ENCODE measurements at regions not wholly inside any gene's neighbourhood (a gene's known extent, or its start where the extent isn't known, plus 50 kb on each side); places are given as distances from the start of the nearest gene placed in this dataset.

GRCh38 chr3:95609411-95609810, 1205.0 kb upstream of the EPHA6 start:
- H3K4me1 Mint-ChIP-seq (ENCODE audit: low read depth, unreplicated experiment) = no peaks in the 10 kb centered on the region
- Histone ChIP-seq H2AFZ (ENCODE audit: low read depth, low read length) (no peak overlapping the region), H3K27ac (ENCODE audit: low read depth, low read length) (no peak overlapping the region), H3K27me3 (ENCODE audit: insufficient read depth, low read length) (no peaks in the 10 kb centered on the region), H4K20me1 (ENCODE audit: insufficient read depth, low read length) (no peaks in the 10 kb centered on the region), H3K4me3 (ENCODE audit: insufficient read depth, low read depth, low read length) (no peak overlapping the region), H3K36me3 (ENCODE audit: insufficient read depth, low read length) (no peaks in the 10 kb centered on the region), H3K4me1 (ENCODE audit: insufficient read depth, low read length) (no peaks in the 10 kb centered on the region), H3K4me2 (ENCODE audit: low read length) (no peak overlapping the region), H3K79me2 (ENCODE audit: insufficient read depth, low read length) (no peaks in the 10 kb centered on the region), H3K9ac (ENCODE audit: low read length) (no peak overlapping the region), H3K9me3 (ENCODE audit: insufficient read depth, low read depth, low read length) (peaks cover 6% of the 10 kb centered on the region)
- H3K4me3 Mint-ChIP-seq (ENCODE audit: unreplicated experiment) = no peak overlapping the region
- no peak for DNase-seq (ENCODE audit: low read depth)
- FAIRE-seq = no peak
- no peaks in the 10 kb centered on the region for H3K36me3 Mint-ChIP-seq (ENCODE audit: low read depth, unreplicated experiment)
- H3K9me3 Mint-ChIP-seq (ENCODE audit: unreplicated experiment) = peaks cover 16% of the 10 kb centered on the region
- no peaks in the 10 kb centered on the region for H3K27me3 Mint-ChIP-seq (ENCODE audit: low read depth, unreplicated experiment)
- TF ChIP-seq CTCF (IDR thresholded peaks at IDR 0.05; ENCODE audit: insufficient read depth, low read depth, low read length) (no peak), EZH2 (IDR thresholded peaks at IDR 0.05; ENCODE audit: insufficient read depth, low read length) (no peak)
- no peak overlapping the region for H3K27ac Mint-ChIP-seq (ENCODE audit: unreplicated experiment)

- Mint-ChIP-seq H3K4me1 (ENCODE audit: low read depth, unreplicated experiment) (no peaks in the 10 kb centered on the region), H3K27me3 (ENCODE audit: low read depth, unreplicated experiment) (no peaks in the 10 kb centered on the region), H3K9me3 (ENCODE audit: unreplicated experiment) (peaks cover 5% of the 10 kb centered on the region), H3K36me3 (ENCODE audit: low read depth, unreplicated experiment) (no peaks in the 10 kb centered on the region), H3K27ac (ENCODE audit: unreplicated experiment) (no peak overlapping the region), H3K4me3 (ENCODE audit: unreplicated experiment) (no peak overlapping the region)
- no peak overlapping the region for H3K4me3 ChIP-seq (ENCODE audit: insufficient read depth, low read depth, low read length)
- no peak overlapping the region for H3K27ac ChIP-seq (ENCODE audit: low read depth, low read length)
- no peak for FAIRE-seq
- DNase-seq (ENCODE audit: low read depth) = no peak
- no peak overlapping the region for H3K9ac ChIP-seq (ENCODE audit: low read length)
- H3K4me1 ChIP-seq (ENCODE audit: insufficient read depth, low read length) = no peaks in the 10 kb centered on the region
- H2AFZ ChIP-seq (ENCODE audit: low read depth, low read length) = no peak overlapping the region
- no peaks in the 10 kb centered on the region for H3K27me3 ChIP-seq (ENCODE audit: insufficient read depth, low read length)
- no peak overlapping the region for H3K4me2 ChIP-seq (ENCODE audit: low read length)
- H3K9me3 ChIP-seq (ENCODE audit: insufficient read depth, low read depth, low read length) = peaks cover 1% of the 10 kb centered on the region
- TF ChIP-seq EZH2 (IDR thresholded peaks at IDR 0.05; ENCODE audit: insufficient read depth, low read length) = no peak
- no peak for TF ChIP-seq CTCF (IDR thresholded peaks at IDR 0.05; ENCODE audit: insufficient read depth, low read depth, low read length)
- no peaks in the 10 kb centered on the region for H3K36me3 ChIP-seq (ENCODE audit: insufficient read depth, low read length)
- H4K20me1 ChIP-seq (ENCODE audit: insufficient read depth, low read length) = no peaks in the 10 kb centered on the region
- H3K79me2 ChIP-seq (ENCODE audit: insufficient read depth, low read length) = no peaks in the 10 kb centered on the region
These were observed 1201.8 kb upstream of the EPHA6 start for GRCh38 chr3:95612611-95613010.

GRCh38 chr3:95613993-95614392, 1200.4 kb upstream of the EPHA6 start:
- TF ChIP-seq EZH2 (IDR thresholded peaks at IDR 0.05; ENCODE audit: insufficient read depth, low read length) = no peak
- TF ChIP-seq CTCF (IDR thresholded peaks at IDR 0.05; ENCODE audit: insufficient read depth, low read depth, low read length) = no peak
- no peaks in the 10 kb centered on the region for H3K27me3 Mint-ChIP-seq (ENCODE audit: low read depth, unreplicated experiment)
- FAIRE-seq (no peak), DNase-seq (ENCODE audit: low read depth) (no peak)
- no peak overlapping the region for H3K27ac ChIP-seq (ENCODE audit: low read depth, low read length)
- no peaks in the 10 kb centered on the region for H4K20me1 ChIP-seq (ENCODE audit: insufficient read depth, low read length)
- no peak overlapping the region for H2AFZ ChIP-seq (ENCODE audit: low read depth, low read length)
- no peak overlapping the region for H3K9ac ChIP-seq (ENCODE audit: low read length)
- H3K27me3 ChIP-seq (ENCODE audit: insufficient read depth, low read length) = no peaks in the 10 kb centered on the region
- H3K4me3 ChIP-seq (ENCODE audit: insufficient read depth, low read depth, low read length) = no peak overlapping the region
- H3K9me3 Mint-ChIP-seq (ENCODE audit: unreplicated experiment) = no peaks in the 10 kb centered on the region
- no peaks in the 10 kb centered on the region for H3K36me3 Mint-ChIP-seq (ENCODE audit: low read depth, unreplicated experiment)
- no peaks in the 10 kb centered on the region for H3K79me2 ChIP-seq (ENCODE audit: insufficient read depth, low read length)
- no peak overlapping the region for H3K27ac Mint-ChIP-seq (ENCODE audit: unreplicated experiment)
- no peaks in the 10 kb centered on the region for H3K4me1 Mint-ChIP-seq (ENCODE audit: low read depth, unreplicated experiment)
- no peaks in the 10 kb centered on the region for H3K9me3 ChIP-seq (ENCODE audit: insufficient read depth, low read depth, low read length)
- no peaks in the 10 kb centered on the region for H3K4me1 ChIP-seq (ENCODE audit: insufficient read depth, low read length)
- H3K36me3 ChIP-seq (ENCODE audit: insufficient read depth, low read length) = no peaks in the 10 kb centered on the region
- H3K4me2 ChIP-seq (ENCODE audit: low read length) = no peak overlapping the region
- no peak overlapping the region for H3K4me3 Mint-ChIP-seq (ENCODE audit: unreplicated experiment)

Measured in astrocyte (in vitro differentiated cells and primary cell).